Cardiac fibroblast (primary cell): ENCODE measurements at regions not wholly inside any gene's neighbourhood (a gene's known extent, or its start where the extent isn't known, plus 50 kb on each side); places are given as distances from the start of the nearest gene placed in this dataset.
A peak's percentile ranks its signal among the peaks of the same experiment; 100 is the strongest.

ENCODE experiments used
- DNase-seq, 2 donors: peaks; one replicate each; pipeline versions ENCODE4 v3.0.0 to v3.0.0-alpha.2; 2010; ENCODE audit warnings: low read depth in 2 of 2
- H3K4me3 ChIP-seq, 2 donors: replicated peaks in 1 of 2; 1 replicate in 1 of 2; 2 replicates in 1 of 2; pipeline ENCODE4 v1.5.1; 2011; ENCODE audit warnings: low read depth in 2 of 2, low read length in 2 of 2, mild to moderate bottlenecking in 2 of 2, moderate library complexity in 1 of 2
- CTCF ChIP-seq: IDR thresholded peaks from one replicate; pipeline ENCODE4 v1.5.1; 2011; ENCODE audit warnings: low read depth, mild to moderate bottlenecking, low read length, inconsistent platforms

DNA sequence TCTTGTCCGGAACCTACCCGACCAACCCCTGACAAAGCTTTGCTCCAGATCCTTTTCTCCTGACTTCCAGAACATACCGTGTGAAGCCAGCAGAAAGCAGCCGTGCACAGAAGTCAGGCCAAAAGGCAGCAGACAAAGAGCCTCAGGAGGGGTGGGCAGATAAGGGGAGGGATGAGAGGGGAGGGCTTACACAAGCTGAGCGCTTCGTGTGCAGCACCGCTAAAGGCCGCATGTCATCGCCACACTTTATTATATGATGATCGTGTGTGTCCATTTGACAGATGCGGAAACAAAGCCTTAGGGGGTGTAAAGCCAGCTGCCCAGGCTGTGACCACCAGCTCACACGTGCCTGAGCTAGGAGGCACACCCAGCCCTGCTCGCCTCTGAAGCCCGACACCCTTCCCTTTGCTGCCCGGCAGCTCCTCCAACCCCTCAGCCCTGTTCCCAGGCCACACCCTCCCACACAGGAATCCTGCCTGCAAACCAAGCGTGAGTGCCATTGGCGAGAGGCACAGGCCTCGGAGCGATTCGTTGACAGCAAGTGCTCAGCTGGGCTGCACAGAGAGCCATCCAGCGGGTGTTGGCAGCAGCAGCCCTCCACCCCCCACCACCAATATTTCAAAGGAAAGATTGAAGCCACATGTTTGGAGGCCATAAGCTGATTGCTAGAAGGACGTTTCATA lies 170.5 kb upstream of the SMIM23 start:
- DNase-seq: peak in 1 of 2 donors; percentile 14
- H3K4me3 ChIP-seq: no peak overlapping the region
- no peak for TF ChIP-seq CTCF

DNA sequence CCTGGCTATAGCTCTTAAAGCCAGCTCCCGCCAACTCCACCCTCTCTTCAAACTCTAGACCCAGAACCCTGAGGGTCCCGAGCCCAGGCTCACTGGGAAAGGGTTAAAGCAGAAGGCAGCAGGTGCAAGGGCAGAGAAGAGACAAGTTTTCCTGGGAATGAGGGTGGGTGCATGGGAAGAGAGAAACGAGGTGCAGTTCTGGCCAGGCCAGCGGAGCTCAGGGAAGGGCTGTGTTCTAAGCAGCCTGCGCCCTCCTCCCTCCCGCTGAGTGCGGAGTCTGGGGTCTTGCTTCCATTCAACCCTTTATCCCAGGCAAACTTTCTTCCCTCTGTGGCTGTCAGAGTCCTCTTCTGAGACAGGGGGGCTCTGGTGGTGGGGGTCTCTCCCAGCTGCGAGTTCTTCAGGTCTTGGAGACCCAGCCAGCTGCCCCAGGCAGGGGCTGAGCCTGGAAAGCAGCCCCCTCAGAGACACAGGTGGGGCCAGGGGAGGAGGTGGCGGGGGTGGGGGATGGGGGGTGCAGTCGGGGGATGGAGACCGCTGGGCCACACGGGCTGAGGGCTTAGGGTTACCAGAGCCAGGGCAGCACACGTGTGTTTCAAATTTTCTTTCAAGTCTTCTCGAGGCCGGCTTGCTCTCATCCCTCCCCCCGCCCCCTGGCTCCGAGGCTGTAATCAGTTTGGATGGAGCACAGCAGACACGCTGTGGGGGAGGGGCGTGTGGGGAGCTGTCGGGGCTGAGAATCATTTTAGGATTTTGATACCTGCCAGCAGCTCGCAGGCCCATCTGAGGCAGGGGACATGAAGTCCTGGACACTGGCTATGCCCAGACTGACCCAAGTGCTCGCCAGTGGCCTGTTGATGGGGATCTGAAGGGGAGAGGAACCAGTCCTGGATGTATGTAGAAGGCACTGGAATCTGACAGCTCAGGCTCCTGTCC lies 169.6 kb upstream of the SMIM23 start:
- DNase-seq: no peak
- no peak for TF ChIP-seq CTCF
- no peak overlapping the region for H3K4me3 ChIP-seq

DNA sequence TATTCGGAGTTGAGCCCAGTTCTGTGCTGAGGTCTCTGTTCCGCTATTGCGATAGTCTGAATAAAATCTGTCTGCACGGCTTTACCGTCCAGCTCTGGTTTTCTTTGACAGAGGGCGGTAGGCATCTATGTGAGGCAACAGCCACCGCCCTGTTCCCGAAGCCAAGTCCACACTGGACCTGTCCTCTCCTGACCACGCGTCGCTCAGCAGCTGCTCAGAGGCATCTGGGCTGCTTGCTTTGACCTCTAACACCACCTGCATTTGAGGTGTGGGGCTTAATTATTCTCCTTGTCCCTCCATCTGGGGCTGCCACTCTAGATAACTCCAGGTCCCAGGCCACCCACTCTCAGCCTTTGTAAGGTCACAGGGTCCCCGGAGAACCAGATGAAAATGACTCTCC lies 168.4 kb upstream of the SMIM23 start:
- TF ChIP-seq CTCF: no peak
- no peak for DNase-seq
- no peak overlapping the region for H3K4me3 ChIP-seq

GRCh38 chr5:171617817-171618591 lies 167.6 kb upstream of the SMIM23 start:
- DNase-seq: no peak

GRCh38 chr5:171619196-171619595 lies 166.4 kb upstream of the SMIM23 start:
- TF ChIP-seq CTCF: no peak
- H3K4me3 ChIP-seq: no peak overlapping the region
- no peak for DNase-seq

More at GRCh38 chr5:171617817-171618591, 167.6 kb upstream of the SMIM23 start:
- no peak for TF ChIP-seq CTCF
- H3K4me3 ChIP-seq: no peak overlapping the region

DNA sequence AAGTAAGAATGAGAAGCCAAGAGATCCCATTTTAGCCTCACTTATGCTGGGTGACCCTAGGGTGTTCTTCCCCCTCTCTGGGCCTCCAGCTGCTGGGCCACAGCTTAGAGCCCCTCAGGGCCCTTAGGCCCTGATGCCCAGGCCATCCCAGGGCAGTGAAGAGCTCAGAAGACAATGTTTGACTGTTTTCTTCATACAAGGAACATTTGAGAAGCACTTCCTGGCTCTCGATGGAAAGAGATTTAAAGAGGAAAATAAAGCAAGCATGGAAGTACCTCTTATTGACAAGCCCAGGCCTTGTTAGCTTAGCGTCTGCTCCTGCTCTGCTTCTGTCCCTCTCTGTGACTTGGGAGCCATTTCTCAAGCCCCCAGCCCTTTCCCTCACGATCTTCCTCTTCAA lies 165.9 kb upstream of the SMIM23 start:
- H3K4me3 ChIP-seq: no peak overlapping the region
- no peak for DNase-seq
- TF ChIP-seq CTCF: no peak
